GM23338 (cell line): ENCODE measurements at regions not wholly inside any gene's neighbourhood (a gene's known extent, or its start where the extent isn't known, plus 50 kb on each side); places are given as distances from the start of the nearest gene placed in this dataset.

Experiments
- CTCF ChIP-seq, 2 experiments: fragments of 200-600 bp in 1 of 2; sonication (generic) in 1 of 2; conservative IDR thresholded peaks; 2 replicates each; pipeline versions ENCODE4 v1.5.1 to v1.6.1; 2016 to 2017; ENCODE audit warnings: antibody characterized with exemption in 2 of 2, low read depth in 2 of 2, mild to moderate bottlenecking in 2 of 2, moderate library complexity in 1 of 2
- ETS1 ChIP-seq: IDR thresholded peaks from 2 replicates; pipeline ENCODE4 v1.6.1; 2016; ENCODE audit warnings: antibody characterized with exemption
- EZH2 ChIP-seq: fragments of 200-600 bp; sonication (generic); IDR thresholded peaks from one replicate; pipeline ENCODE4 v1.8.0; 2017; ENCODE audit warnings: antibody characterized with exemption, mild to moderate bottlenecking, low read depth; ENCODE audit not compliant: unreplicated experiment
- EZH2phosphoT487 ChIP-seq: fragments of 200-600 bp; sonication (generic); IDR thresholded peaks from one replicate; pipeline ENCODE4 v1.8.1; 2018; ENCODE audit warnings: antibody characterized with exemption; ENCODE audit not compliant: unreplicated experiment
- JUNB ChIP-seq: IDR thresholded peaks from one replicate; pipeline ENCODE4 v1.6.1; 2016; ENCODE audit warnings: antibody characterized with exemption; ENCODE audit not compliant: unreplicated experiment
- NANOG ChIP-seq: IDR thresholded peaks from 2 replicates; pipeline ENCODE4 v1.6.1; 2016; ENCODE audit warnings: antibody characterized with exemption, borderline replicate concordance
- POLR2AphosphoS5 ChIP-seq: IDR thresholded peaks from 2 replicates; pipeline ENCODE4 v1.6.1; 2016; ENCODE audit warnings: antibody characterized with exemption, low read depth
- REST ChIP-seq: IDR thresholded peaks from one replicate; pipeline ENCODE4 v1.6.1; 2018; ENCODE audit warnings: antibody characterized with exemption; ENCODE audit not compliant: unreplicated experiment
- STAT1 ChIP-seq: IDR thresholded peaks from one replicate; pipeline ENCODE4 v1.6.1; 2016; ENCODE audit warnings: antibody characterized with exemption; ENCODE audit not compliant: unreplicated experiment
- ZNF114 ChIP-seq: fragments of 250-450 bp; sonication (Bioruptor Pico); IDR thresholded peaks from 2 replicates; pipeline ENCODE4 v1.5.0; 2020; ENCODE audit warnings: mild to moderate bottlenecking, moderate library complexity
- ZNF331 ChIP-seq: fragments of 250-450 bp; sonication (Bioruptor Pico); IDR thresholded peaks from 2 replicates; pipeline ENCODE4 v1.5.0; 2020; ENCODE audit warnings: low read depth, mild to moderate bottlenecking, moderate library complexity
- ZNF462 ChIP-seq: fragments of 250-450 bp; sonication (Bioruptor Pico); IDR thresholded peaks from 2 replicates; pipeline ENCODE4 v1.5.0; 2020; ENCODE audit warnings: mild to moderate bottlenecking, moderate library complexity

GRCh38 chr2:194205568-194206227, 1451.3 kb upstream of the SLC39A10 start:
- no peak for TF ChIP-seq STAT1
- no peak for TF ChIP-seq POLR2AphosphoS5
- TF ChIP-seq CTCF (conservative IDR thresholded peaks at IDR 0.05; ENCODE audit: low read depth in 2 of 2) = no peak
- no peak for TF ChIP-seq EZH2
- TF ChIP-seq REST = no peak
- TF ChIP-seq EZH2phosphoT487 = no peak
- TF ChIP-seq NANOG = no peak
- no peak for TF ChIP-seq ETS1
- TF ChIP-seq ZNF114 = no peak
- TF ChIP-seq ZNF462 = no peak
- no peak for TF ChIP-seq ZNF331 (CRISPR knock-in tag)
- no peak for TF ChIP-seq JUNB
